Urothelium cell line (cell line): ENCODE measurements at regions not wholly inside any gene's neighbourhood (a gene's known extent, or its start where the extent isn't known, plus 50 kb on each side); places are given as distances from the start of the nearest gene placed in this dataset.
A peak's percentile ranks its signal among the peaks of the same experiment; 100 is the strongest.

Source experiments
- DNase-seq: peaks from one replicate; pipeline ENCODE4 v3.0.0; 2011; ENCODE audit warnings: low spot score, mixed read lengths
- FAIRE-seq: peaks from 2 replicates; lab custom pipeline; 2011; peaks lifted over from hg19 to GRCh38; lab: Jason Lieb, UNC

DNA sequence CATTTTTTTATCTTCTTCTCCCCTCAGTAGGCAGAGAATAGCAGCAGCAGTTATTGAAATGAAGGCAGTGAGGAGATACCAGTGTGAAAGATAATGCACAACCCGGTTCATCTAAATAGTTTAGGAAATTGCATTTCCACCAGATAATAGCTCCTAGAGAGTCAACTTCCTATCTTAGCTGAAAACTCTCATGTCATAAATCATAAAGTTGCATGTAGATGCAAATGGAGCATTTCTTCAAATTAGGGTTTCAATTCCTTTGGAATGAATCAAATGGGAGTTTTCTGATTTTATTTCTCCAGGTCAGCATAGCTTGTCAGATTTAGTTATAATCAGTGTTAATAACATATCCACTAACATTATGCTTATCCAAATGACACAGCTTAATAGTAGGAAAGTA, 335.3 kb downstream of the CNTNAP4 start:
- DNase-seq (no peak), FAIRE-seq (no peak)

DNA sequence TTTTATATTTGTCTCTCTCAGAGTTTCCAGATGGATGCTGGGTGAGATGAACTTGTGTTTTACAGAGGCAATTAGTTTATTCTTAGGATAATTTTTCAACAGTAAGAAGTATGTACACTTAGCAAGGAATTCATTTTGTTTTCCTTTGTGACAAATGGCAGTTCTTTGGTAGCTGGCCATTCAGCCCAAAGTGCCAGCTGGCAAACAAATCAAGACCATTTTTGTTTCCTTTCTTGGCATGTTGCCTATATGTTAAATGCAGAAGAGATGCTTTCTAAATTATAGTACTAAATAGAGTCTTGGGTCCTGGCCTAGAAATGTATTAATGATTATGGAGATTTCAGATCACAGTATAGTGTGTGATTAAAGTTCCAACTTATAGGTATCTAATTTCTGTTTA, 337.1 kb downstream of the CNTNAP4 start:
- no peak for FAIRE-seq
- no peak for DNase-seq

GRCh38 chr16:76622876-76623275, 345.7 kb downstream of the CNTNAP4 start:
- no peak for FAIRE-seq
- DNase-seq, result no peak

DNA sequence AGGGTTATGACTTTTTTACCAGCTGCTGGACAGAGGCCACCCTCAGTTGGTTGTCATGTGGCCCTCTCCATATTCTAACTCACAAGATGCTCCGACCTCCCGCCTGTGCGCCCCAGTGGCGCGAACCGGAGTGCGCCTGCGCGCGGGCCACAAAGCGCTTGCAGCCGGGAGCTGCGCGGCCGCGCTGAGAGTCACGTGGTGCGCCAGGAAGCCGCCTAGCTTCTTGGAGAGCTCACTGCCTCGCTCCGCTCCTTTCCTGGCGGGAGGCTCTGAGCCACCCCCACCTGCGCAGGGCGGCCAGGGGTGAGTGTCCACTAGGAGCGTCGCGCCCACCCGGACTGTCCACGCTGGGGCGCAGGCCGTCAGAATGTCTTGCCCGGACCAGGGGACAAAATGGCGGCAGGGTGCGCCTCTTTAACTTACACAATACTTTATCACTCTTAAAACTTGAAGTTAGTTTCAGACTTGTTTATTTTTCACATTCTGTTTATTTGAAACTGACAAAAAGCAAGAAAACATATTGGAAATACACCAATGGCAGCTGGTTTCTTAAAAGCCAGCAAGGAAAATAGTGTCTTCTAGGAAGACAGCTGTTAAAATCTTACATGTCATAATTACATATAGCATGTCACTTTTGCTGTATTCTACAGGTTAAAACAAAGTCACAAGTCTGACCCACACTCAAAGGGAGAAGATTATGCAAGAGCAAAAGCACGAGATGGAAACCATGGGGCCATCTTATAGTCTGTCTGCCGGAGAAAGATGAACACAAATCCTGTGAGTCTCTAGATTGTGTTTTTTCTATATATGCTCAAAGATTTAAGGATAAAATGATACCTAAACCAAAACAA, 357.9 kb downstream of the CNTNAP4 start:
- FAIRE-seq (no peak), DNase-seq (no peak)

- DNase-seq, result peak; percentile 38
- FAIRE-seq, result no peak
Measured at GRCh38 chr16:76639685-76640289, 362.6 kb downstream of the CNTNAP4 start.

DNA sequence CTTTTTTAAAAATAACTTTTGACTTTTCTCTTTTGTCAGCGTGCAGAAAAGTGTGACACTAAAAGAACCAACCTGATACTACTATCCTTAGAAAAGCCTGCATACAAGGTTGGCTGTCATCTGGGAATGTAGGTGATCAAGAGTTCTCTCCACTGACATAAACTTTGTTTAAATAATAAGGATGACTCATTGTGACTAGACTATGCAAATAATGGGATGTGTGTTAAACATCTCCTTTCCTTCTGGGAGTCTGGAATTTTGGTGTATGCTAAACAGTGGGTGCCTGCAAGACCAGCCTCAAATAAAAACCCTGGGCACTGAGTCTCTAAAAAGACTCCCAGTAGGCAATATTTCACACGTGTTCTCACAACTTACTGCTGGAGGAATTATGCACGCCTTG, 373.4 kb downstream of the CNTNAP4 start:
- no peak for DNase-seq
- no peak for FAIRE-seq

DNA sequence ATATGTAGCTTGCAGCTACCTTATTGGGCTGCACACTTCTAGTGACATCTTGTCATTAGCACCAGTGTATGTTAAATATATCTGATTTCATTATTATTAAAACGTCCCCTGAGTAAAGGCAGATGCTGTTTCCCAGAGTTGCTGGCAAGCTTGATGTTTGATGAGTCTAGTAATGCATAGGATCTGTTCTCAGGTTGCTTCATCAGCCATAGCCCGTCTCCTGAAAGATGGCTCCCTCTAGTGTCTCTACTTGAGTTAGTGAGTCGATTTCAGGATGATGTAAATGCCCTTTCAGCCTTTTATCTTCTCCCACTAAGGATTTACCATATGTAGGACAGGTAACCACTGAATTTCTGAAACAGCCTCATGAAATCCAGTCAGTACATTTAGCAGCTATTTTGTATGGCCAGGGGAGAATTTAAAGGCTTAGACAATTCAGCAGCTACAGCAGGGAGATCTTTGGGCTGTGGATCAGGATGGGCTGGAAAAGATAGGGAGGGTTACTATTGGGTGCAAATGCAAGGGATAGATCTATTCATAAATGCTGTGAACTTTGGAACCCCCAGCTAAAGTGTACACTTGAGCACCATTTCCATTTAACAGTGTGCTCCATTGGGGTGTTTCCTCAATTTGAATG, 376.3 kb downstream of the CNTNAP4 start:
- peak; percentile 54 for DNase-seq
- FAIRE-seq, result peak; percentile 77

- no peak for DNase-seq
- no peak for FAIRE-seq
Measured at GRCh38 chr16:76654088-76654820, 377.1 kb downstream of the CNTNAP4 start.

DNA sequence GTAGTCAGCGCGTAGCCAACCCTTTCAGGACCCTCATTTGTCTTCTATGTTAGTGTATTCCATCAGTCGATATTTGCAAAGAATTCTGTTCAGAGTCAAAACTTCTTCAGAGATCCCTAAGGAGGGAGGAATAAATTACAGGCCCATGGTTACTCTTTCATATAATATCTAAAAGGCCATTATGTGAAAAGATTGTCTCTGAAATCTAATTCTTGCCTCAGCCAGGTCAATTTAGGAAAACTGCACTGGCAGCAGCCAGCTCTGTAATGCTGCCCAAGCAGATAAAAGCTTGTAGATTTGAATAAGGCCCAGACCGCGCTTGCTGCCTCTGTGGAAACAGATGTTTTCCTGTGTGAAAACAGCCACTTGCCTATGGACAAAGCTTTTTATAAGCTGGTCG, 379.8 kb downstream of the CNTNAP4 start:
- DNase-seq (no peak), FAIRE-seq (no peak)

GRCh38 chr16:76661691-76662235, 384.6 kb downstream of the CNTNAP4 start:
- FAIRE-seq (no peak), DNase-seq (no peak)

- FAIRE-seq (no peak), DNase-seq (no peak)
Measured at GRCh38 chr16:76665571-76666275, 388.5 kb downstream of the CNTNAP4 start.

DNA sequence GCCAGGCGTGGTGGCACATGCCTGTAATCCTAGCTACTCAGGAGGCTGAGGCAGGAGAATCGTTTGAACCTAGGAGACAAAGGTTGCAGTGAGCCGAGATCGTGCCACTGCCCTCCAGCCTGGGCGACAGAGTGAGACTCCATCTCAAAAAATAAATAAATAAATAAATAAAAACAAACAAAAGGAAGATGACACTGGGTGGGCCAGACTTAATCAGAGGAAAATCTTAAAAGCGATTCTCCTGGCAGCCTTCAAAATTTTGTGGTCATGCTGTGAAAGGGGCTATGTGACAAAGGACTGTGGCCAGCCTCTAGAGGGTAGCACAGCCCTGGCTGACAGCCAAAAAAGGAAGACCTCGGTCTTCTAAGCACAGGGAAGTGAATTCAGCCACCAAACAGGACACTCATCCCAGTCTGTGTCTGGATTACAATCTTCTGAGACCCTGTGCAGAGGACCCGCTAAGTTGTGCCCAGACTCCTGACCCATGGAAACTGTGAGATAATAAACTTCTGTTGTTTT, 391.1 kb downstream of the CNTNAP4 start:
- DNase-seq (no peak), FAIRE-seq (no peak)

DNA sequence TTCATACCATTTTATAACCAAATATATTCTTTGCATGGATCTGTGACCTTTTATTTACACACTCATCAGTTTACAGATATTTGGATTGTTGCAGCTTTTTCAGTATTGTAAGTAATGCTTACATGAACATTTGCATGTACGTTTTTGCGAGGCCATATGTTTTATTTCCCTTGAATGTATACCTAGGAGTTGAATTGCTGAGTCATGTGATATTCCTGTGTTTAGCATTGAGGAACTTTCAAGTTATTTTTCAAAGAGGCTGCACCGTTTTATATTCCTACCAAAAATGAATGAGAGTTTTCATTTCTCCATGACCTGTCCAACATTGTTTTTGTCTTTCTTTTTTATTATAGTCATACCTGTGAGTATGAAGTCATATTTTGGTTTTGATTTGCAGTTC, 392.1 kb downstream of the CNTNAP4 start:
- no peak for FAIRE-seq
- DNase-seq, result no peak

GRCh38 chr16:76670125-76670857, 393.1 kb downstream of the CNTNAP4 start:
- no peak for DNase-seq
- FAIRE-seq, result no peak

- FAIRE-seq, result no peak
- DNase-seq, result no peak
Measured at GRCh38 chr16:76676356-76676755, 399.2 kb downstream of the CNTNAP4 start.

GRCh38 chr16:76681296-76681695, 404.1 kb downstream of the CNTNAP4 start:
- no peak for FAIRE-seq
- DNase-seq, result no peak

- FAIRE-seq (no peak), DNase-seq (no peak)
Measured at GRCh38 chr16:76683051-76683450, 405.9 kb downstream of the CNTNAP4 start.

- FAIRE-seq (no peak), DNase-seq (no peak)
Measured at GRCh38 chr16:76696876-76697275, 419.7 kb downstream of the CNTNAP4 start.

GRCh38 chr16:76705892-76706291, 428.7 kb downstream of the CNTNAP4 start:
- no peak for FAIRE-seq
- no peak for DNase-seq

- DNase-seq (no peak), FAIRE-seq (no peak)
Measured at GRCh38 chr16:76713191-76713590, 436.0 kb downstream of the CNTNAP4 start.
